SHP77 treated with DMSO at 0.1 percent for 48 hours (cell line): ENCODE measurements at regions not wholly inside any gene's neighbourhood (a gene's known extent, or its start where the extent isn't known, plus 50 kb on each side); places are given as distances from the start of the nearest gene placed in this dataset.
A peak's percentile ranks its signal among the peaks of the same experiment; 100 is the strongest.
"Not testable (repeated sequence)": the region's sequence is repeated elsewhere in the genome, so short reads cannot be mapped to it uniquely, and the experiment has no call there.

ENCODE experiments used
- DNase-seq: peaks from one replicate; lab custom pipeline; 2025; lab: John Stamatoyannopoulos, UW

DNA sequence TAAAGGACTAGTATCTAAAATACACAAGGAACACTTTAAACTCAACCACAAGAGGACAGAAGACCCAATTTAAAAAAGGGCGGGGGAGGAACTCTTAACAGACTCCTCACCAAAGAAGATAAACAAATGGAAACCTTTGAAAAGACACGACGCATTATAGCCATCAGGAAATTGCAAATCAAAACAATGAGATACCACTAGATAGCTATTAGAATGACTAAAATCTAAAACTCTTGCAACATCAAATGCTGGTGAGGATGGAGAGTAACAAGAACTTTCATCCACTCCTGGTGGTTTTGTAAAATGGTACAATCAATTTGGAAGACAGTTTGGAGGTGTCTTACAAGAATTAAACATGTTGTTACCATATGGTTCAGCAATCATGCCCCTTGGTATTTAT is 708.2 kb downstream of the BRINP3 start:
- no peak for DNase-seq

DNA sequence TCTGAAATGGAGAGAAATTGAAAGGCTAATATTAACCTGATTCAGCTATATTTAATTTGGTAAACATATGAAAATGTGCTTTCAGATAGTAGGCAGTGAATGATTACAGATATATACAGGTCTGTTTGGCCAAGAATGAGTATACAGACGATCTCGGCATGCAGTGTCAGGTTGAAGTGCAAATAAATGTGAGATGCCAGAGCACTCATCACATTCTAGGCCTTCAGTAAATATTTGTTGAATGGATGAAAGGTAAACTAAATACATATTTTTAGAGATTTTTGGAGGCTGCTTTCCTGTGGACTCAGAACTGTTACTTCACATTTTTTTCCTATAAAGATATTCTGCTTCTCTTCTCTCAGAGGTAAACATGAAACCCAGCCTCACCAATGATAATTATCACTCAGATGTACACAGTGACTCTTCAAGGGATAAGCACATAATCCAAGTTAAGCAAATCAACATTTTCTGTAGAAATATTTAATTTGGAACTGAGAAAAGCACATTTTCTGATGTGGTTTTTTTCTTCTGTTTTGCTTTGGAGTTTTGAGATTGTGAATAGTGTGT is 702.9 kb downstream of the BRINP3 start:
- no peak for DNase-seq

DNA sequence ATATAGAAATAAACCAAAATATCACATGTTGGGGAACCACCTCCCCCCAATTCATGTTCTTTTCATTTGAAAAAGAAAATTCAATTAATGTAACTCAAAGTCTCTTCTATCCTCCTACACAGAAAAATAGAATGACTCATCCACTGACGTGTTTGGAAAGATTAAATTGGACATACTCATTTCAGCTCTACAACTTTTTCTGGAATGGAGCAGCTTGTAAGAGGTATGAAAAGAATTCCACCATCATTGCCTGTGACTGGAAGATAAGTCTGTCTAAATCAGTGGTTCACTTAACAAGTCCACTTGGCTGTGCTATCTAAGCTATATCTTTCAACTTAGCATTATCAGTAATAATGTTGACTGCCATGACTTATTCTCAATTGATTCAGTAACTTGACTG is 702.3 kb downstream of the BRINP3 start:
- DNase-seq = no peak

DNA sequence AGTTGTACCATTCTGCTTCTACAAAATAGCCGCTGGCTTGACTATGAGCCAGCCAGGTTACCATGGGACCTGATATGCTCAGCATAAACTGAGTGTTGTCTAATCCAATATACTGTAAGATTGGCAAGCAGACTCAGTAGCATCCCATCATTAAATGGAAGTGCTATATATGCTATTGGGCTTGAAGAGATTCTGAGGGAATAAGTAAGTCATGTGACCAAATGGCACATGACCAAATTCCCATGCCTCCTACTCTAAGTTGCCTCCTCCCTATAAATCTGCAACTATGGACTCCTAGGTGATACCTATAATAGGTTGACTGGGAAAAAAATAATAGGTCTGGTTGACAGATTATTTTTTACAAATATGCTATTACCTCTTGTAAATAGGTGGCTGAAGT is 698.6 kb downstream of the BRINP3 start:
- no peak for DNase-seq

DNA sequence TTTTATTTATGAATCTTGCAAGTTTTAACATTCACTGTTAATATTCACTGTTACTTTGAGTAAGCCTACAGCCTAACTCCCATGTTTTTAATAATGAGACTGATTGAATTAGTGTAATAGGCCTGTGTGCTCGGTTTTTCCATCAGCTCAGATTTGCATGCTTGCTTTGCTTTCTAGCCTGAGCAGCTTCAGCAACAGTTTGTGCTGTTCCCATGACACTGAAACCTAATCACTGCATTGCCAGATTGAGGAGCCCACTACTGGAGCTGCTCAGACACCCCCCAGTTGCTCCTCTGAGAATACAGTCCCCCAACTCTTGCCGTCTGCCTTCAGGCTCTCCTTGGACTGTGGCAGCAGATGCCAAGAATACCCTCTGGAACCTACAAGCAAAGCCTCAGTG is 695.4 kb downstream of the BRINP3 start:
- DNase-seq = no peak

DNA sequence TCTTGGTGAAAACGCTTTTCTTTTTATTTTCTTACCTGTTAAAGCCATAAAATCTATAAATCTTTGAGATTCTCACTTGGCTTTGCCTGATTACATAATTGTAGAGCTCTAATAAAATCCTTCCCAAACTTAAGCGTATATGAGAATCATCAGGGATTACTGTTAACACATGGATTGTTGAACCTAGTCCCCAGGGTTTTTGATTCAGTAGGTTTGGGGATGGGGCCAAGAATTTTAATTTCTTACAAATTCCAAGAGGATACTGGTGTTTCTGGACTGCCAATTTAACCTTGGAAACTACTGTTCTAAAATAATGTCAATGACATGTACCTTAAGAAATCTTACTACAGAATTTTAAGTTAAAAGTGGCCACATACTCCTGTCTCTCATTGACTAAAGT is 694.2 kb downstream of the BRINP3 start:
- DNase-seq = no peak

DNA sequence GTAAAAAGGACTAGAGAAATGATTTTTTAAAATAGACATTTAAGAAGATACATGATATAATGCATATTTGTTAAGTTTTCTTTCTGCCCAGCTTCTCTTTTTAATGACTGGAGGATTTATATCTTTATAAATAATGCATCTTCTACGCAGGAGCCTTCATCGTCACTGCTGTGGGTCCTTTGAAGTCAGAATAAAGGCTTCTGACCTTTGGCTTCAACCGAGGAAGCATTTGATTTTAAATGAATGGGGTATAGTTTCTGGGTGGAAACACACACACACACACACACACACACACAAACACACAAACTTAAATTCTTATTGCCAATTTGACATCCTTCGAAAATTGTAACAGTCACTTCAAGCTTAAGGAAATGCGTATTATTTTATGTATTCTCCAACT is 690.9 kb downstream of the BRINP3 start:
- DNase-seq = no peak

DNA sequence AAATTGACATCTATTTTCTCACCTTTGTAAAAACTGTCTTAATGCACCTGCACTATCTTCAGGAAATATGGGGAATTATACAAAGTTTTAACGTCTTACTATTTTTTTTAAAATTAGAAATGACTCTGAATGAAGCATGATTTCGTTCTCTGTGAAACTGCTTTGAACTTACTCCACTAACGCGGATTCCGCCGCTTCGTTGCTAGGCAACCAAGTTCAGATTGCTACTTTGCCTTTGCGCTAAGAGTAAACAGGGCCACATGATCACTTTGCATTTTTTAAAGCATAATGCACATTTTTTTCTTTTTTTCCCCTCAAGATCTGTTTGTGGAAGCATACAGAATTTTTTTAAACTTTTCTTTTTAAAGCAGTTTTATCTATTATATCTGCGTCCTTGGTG is 690.5 kb downstream of the BRINP3 start:
- DNase-seq = no peak

DNA sequence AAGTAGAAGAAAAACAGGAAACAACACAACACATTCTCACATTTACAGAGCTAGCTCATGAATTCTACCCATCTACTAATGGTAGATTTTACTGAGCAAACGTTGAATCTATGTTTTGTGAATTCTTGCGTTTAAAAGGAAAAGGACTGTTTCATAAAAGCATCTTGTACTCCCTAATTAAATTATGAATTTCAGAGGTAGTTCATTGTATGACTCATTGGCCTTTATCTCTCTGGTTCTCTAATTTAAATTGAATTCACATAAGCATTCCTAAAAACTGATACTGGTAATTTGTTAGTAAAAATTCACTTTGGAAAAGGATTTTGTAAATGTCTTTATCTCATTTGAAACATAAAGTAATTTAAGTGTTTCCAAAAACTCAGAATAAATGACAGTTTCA is 687.3 kb downstream of the BRINP3 start:
- DNase-seq = no peak

DNA sequence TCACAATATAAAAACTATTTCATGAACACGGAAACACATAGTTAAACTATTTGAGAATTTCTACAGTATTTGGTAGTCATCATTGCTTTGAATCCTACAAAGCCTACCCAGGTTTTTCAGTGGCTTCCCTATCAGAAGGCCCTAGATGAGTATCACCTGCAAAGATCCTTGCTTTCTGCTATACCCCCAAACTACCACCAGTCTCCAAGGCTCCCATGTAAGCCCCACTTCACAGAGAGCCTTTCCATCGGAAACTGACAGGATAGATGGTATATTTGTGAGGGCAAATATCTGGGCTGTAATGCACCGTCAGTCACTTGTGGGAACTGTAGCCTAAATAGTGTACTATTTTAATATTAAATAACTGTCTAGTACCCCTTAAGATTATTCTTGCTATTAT is 674.3 kb downstream of the BRINP3 start:
- no peak for DNase-seq

DNA sequence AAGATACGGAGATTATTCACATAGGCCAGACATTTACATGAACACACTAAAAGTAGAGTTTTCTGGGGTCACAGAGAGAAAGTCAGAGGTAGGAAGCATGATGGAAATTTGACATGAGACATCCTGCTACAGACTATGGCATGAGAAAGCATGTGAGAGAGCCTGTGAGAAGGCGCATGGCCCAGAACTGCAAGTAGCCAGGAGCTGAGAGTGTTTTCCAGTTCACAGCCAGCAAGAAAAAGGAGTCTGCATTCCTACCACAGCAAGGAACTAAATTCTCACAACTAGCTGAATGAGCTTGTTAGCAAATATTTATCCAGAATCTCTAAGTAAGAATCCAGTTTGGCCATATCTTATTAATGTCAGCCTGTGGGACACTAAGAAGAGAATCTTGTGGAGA is 673.3 kb downstream of the BRINP3 start:
- DNase-seq = no peak

DNA sequence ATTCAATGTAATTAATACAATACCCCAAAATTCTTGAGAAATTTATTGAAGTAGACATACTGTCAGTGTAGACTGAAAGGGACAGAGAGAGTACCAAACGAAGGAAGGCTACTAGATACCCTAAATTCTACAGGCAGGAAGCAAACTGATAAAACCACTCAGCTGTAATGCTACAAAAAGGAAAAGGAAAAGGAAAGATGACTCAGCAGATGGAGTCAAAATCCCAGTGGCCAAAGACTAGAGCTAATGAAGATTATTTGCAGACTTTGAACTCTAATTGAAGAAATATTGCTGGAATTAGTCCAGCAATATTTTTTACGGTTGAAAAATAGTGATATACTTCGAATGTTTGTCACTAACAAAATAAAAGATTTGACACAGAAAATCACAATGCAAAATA is 671.9 kb downstream of the BRINP3 start:
- DNase-seq = no peak

DNA sequence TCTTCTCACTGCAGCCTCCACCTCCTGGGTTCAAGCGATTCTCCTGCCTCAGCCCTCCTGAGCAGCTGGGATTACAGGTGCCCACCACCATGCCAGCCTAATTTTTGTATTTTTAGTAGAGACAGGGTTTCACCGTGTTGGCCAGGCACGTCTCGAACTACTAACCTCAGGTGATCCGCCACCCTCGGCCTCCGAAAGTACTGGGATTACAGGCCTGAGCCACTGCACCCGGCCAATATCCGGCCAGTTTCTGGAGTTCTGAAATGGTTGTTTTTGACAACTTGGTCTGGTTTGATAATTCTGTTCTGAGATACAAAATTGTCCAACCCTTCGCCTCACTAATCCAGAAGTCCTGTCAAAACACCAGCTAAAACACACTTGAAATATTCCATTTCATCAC is 667.0 kb downstream of the BRINP3 start:
- DNase-seq = not testable (repeated sequence)

DNA sequence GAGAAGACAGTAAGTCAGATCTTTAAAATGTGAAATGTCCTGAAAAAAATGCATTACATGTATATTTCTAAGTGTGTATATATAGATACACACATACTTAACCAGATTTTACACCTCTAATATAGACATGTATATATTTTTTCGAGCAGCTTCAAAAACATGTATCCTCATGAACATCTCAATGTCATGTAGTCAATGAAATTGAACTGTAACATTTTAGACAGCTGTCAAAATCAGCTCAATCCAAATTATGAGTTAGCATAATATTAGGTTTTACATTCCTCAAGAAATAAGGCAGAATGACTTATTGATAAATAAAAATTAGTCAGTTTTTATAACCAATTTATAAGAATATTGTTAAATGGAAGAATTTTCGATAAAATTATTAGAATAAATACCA is 665.7 kb downstream of the BRINP3 start:
- no peak for DNase-seq

DNA sequence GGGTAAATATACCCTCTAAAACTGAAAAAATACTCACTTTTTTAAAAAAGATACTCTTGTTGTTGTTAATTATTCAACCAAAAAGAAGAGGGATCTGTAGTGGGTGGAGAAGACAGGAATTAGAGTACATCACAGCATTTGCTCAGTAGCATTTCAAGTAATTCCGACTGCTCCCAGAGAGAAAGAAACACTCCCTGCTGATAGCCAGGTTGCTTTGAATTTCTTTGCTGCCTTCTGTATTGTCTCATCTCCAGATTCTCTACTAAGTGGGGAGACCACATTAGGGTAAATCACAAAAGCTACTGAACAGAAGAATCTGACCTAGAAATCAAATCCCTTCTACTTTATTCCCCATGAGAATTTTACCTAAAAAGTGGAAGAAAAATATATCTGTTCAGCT is 661.1 kb downstream of the BRINP3 start:
- DNase-seq = no peak

DNA sequence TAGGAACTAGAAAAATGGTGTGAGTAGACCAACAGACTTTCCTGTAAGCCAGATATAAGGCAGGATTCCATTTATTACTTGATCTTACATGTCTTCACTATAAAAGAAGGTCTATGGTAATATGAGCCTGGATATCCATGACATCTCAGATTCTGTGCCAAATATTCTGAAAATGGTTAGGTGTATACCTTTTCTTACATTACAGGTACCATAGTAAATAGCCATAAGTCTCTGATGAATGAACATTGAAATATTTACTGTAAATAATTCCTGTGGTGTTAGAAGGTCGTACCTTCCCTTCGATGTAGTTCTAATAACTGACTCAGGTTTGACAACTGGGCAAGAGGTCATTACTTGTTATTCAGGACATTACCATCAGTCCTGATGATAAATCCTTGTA is 657.9 kb downstream of the BRINP3 start:
- no peak for DNase-seq

DNA sequence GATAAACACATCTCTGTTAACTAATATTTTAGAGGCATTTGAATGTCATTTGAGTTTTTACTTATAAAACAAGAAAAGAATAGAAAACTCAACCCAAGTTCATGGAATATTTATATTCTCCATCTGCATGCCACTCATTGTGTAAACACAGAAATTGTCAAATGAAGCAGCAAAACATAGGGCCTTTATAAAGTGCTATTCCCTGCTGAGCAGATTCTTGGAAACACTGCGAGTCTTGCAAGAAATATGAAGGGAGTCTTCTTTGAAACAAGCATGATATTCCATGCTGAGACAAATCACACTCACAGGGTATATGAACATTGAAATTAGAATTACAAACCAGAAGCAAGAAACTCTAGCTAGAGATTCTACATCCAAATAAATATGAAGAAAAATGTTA is 655.8 kb downstream of the BRINP3 start:
- DNase-seq = no peak

DNA sequence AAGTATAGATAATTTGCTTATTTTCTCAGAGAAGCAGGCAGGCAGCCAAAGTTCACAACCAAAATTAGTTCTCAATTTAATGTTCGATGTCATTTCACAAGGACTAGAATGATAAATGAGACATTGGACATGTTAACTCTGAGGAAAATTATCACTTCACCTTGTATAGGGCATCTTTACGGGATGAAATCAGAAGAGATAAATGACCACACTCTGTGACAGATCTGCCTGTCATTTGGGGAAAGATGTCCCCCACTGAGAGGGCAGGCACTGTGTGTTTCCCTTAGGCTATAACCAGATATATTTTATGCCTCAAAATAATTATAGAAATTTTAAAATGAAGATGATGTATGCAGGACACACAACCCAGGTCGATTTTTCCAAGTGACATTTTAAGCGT is 642.9 kb downstream of the BRINP3 start:
- DNase-seq = peak; percentile 34

DNA sequence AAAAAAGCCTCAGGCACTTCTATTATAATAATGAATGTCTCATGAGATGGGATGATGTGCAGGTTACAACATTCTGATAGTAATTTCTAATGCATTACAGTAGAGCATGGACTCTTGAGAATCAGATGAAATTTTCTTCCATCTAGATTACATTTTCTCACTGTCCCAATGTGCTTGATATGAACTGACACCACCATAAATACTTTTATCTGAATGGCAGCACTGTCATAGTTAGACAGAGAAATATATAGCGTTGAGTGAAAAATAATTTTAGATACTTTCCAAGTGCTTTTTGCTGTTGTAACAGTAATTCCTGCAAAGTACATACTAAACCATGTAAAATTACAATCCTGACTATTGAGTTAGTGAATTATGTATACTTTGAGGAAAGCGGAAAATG is 630.1 kb downstream of the BRINP3 start:
- no peak for DNase-seq

DNA sequence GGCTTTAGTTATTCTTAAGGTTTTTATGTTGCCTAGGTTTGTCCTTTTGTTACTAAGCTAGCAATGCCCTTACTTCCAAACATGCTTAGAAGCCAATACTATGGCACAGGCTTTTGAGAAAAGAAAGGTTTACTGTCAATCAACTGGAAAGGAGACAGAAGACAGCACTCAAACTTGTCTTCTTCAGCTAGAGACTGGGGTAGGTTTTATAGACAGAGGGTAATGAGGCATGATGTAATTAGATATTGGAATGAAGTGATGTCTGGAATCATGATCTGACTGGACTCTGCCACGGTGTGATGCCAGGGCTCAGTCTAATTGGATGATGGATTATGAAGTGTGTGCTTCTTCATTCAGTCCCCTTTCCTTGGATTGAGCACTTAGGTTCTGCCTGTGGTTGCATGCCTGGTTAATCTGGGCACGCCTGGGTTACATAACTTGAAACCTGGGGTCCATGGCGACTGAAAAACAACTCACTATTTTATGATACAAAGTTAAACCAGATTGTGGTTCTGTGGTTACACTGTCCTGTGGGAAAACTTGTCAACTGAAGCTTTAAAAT is 625.8 kb downstream of the BRINP3 start:
- no peak for DNase-seq

DNA sequence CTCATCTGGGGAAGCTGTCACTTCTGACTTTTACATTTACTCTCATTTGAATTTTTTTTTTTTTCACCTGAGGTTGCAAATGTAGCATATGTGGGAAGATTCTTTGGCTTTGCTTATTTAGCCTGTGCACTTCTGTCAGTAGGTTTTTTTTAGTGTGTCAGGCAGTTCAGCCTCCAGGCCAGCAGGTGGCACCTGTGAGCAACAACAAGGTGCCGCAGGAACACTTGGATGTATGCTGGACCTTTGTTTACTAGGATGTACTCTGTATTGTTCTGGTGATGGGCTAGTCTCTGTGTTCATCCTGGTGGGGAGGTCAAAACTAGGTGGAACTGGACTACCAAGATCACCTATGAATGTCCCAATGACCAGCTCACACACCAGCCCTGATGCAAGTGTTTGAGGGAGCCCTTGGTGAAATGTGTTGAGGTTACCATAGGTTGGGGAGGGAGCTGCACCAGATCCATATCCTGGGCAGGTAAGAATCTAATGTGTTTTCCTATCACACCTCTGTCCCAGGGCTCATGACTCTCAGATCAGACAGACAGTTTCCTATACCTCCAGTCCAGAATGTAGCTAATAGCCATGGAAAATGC is 618.2 kb downstream of the BRINP3 start:
- DNase-seq = no peak

DNA sequence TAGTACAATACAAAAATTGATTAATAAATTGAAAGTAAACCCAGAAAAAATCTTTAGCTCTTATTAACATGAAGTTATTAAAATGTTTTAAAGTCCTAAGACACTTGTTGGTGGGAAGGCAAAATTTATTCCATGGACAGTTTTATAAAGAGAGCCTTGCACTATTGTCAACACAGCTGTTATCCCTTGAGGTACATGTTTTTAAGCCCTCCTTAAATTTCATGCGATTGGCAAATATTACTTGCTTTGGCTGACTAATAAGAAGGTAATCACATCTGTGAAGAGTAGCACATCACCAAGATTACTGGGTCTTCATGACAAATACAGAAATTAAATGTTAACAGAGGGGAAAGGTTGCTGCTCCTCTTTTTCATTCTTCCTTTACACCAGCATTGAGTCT is 611.1 kb downstream of the BRINP3 start:
- DNase-seq = no peak

DNA sequence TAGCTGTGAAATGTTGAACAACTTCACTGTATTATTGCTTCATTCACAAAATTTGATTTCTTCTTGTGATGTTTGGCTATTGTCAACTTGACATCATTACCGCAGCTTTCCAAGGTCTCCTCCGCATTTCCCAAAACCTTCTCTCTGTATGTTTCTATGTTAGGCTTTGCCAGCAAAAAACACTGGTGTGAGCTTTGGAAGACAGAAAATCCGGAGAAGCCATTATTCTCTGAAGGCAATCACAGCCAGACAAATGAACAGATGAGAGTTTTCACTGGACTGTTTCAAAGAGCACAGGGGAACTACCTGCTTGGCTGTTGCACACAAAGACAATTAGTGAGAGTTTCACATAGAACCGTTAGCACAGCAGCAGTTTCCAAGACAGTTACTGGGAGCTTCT is 609.6 kb downstream of the BRINP3 start:
- DNase-seq = no peak

DNA sequence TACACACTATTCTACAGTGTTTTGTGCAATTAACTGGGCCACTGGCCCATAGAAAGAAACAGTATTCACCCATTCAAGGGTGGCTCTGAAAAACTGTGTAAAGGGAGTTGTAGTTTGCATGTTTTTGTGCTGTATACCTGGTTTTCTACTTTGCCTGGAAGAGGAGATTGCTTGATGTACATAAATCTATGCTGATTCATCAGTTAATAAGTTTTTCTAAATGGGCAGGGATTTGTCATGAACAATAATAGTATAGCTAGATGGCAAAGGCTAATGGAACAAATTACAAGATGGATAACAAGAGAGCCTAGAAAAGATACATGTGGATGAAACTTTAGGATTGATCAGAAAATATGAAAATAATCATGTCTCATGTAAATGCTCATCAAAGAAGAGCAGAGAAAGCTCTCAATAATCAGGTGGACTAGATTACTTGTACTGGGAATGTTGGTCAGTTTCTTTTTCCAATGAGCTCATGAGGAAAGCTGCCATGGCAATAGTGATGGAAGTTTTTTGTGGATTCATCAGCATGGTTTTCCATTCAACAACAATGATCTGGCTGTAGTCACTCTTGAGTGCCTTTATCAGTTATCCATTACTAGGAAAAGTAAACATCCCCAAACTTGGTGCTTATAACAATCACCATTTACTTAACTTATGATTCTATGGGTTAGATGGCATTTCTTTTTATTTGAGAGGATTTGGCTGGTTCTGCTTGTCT is 602.8 kb downstream of the BRINP3 start:
- no peak for DNase-seq
